Gastroesophageal sphincter (tissue), 4 donors: ENCODE measurements at regions not wholly inside any gene's neighbourhood (a gene's known extent, or its start where the extent isn't known, plus 50 kb on each side); places are given as distances from the start of the nearest gene placed in this dataset.
"Not testable (repeated sequence)": the region's sequence is repeated elsewhere in the genome, so short reads cannot be mapped to it uniquely, and the experiment has no call there.

Experiments
- ATAC-seq: fragments of 150-250 bp; one replicate; pipeline ENCODE4 v1.9.1; 2016; ENCODE audit warnings: mild to moderate bottlenecking, moderate library complexity
- H3K27ac ChIP-seq, 4 donors: fragments of 200-600 bp; sonication (generic) in 3 of 4; 1 replicate in 3 of 4; 2 replicates in 1 of 4; pipeline ENCODE4 v1.5.1; 2016 to 2019
- H3K27me3 ChIP-seq: fragments of 200-600 bp; sonication (generic); one replicate; pipeline ENCODE4 v1.5.1; 2019
- H3K36me3 ChIP-seq, 2 donors: fragments of 200-600 bp; sonication (generic); one replicate each; pipeline ENCODE4 v1.5.1; 2019; ENCODE audit warnings: control low read depth in 1 of 2
- H3K4me1 ChIP-seq, 3 donors: fragments of 200-600 bp; sonication (generic); 1 replicate in 2 of 3; 2 replicates in 1 of 3; pipeline ENCODE4 v1.5.1; 2016 to 2019; ENCODE audit warnings: control low read depth in 2 of 3
- H3K4me3 ChIP-seq, 2 donors: fragments of 200-600 bp; sonication (generic); one replicate each; pipeline ENCODE4 v1.5.1; 2019; ENCODE audit warnings: mild to moderate bottlenecking in 1 of 2, moderate library complexity in 1 of 2
- H3K9me3 ChIP-seq, 3 donors: fragments of 200-600 bp; sonication (generic); one replicate each; pipeline ENCODE4 v1.5.1; 2017 to 2019; ENCODE audit warnings: control low read depth in 2 of 3
- CTCF ChIP-seq, 4 experiments: fragments of 200-600 bp in 2 of 4; fragments of 450-650 bp in 2 of 4; sonication (generic) in 1 of 4; IDR thresholded peaks; one replicate each; pipeline ENCODE4 v1.5.1; 2017 to 2019; ENCODE audit warnings: antibody characterized with exemption in 4 of 4, mild to moderate bottlenecking in 2 of 4, moderate library complexity in 2 of 4
- EP300 ChIP-seq: sonication (generic); formaldehyde crosslinking; IDR thresholded peaks from one replicate; pipeline ENCODE4 v1.6.1; 2017; ENCODE audit warnings: antibody characterized with exemption, mild to moderate bottlenecking
- POLR2A ChIP-seq, 2 donors: fragments of 450-650 bp; IDR thresholded peaks; one replicate each; pipeline ENCODE4 v1.6.1; 2017; ENCODE audit warnings: antibody characterized with exemption in 2 of 2, mild to moderate bottlenecking in 2 of 2, moderate library complexity in 1 of 2
- POLR2AphosphoS5 ChIP-seq: sonication (generic); formaldehyde crosslinking; IDR thresholded peaks from one replicate; pipeline ENCODE4 v1.6.1; 2017; ENCODE audit warnings: antibody characterized with exemption
- WGBS, 2 donors: methylation state at CpG; one replicate each; pipeline ENCODE4 v1.1.5; 2018; ENCODE audit warnings: low coverage in 1 of 2; 5-methylcytosine and 5-hydroxymethylcytosine counted together

- TF ChIP-seq CTCF (IDR thresholded peaks at IDR 0.05) (no peak), EP300 (no peak), POLR2AphosphoS5 (no peak), POLR2A (IDR thresholded peaks at IDR 0.05) (no peak)
- Histone ChIP-seq H3K9me3 (no peaks in the 10 kb centered on the region), H3K4me3 (no peak overlapping the region), H3K27ac (no peak overlapping the region), H3K4me1 (no peaks in the 10 kb centered on the region), H3K36me3 (no peaks in the 10 kb centered on the region), H3K27me3 (no peaks in the 10 kb centered on the region)
- ATAC-seq = no peak
Observed at GRCh38 chr22:18731075-18731666, 119.5 kb upstream of the RIMBP3 start.

- 76 to 82% methylated on average over 3 of the region's 3 CpGs for WGBS, 2 donors
- not testable (repeated sequence) for H3K4me1 ChIP-seq, H3K9me3 ChIP-seq, H3K27ac ChIP-seq, H3K27me3 ChIP-seq, H3K4me3 ChIP-seq, H3K36me3 ChIP-seq
- peak; percentile 79 for ATAC-seq
Observed at GRCh38 chr22:18730410-18730809, 118.7 kb upstream of the RIMBP3 start.
